GM19043 (cell line): ENCODE measurements at regions not wholly inside any gene's neighbourhood (a gene's known extent, or its start where the extent isn't known, plus 50 kb on each side); places are given as distances from the start of the nearest gene placed in this dataset.
"Not testable (repeated sequence)": the region's sequence is repeated elsewhere in the genome, so short reads cannot be mapped to it uniquely, and the experiment has no call there.

ENCODE experiments used
- ATAC-seq: cut with Tn5 transposase; IDR thresholded peaks from one replicate; pipeline ENCODE4 v1.9.1; 2021; ENCODE audit warnings: low read depth; ENCODE audit not compliant: unreplicated experiment

GRCh38 chr5:143947313-143947712 lies 135.4 kb downstream of the HMHB1 start:
- ATAC-seq, result no peak

GRCh38 chr5:143952809-143953208 lies 140.8 kb downstream of the HMHB1 start:
- no peak for ATAC-seq

GRCh38 chr5:143953851-143954250 lies 141.9 kb downstream of the HMHB1 start:
- no peak for ATAC-seq

GRCh38 chr5:143955141-143955540 lies 143.2 kb downstream of the HMHB1 start:
- ATAC-seq, result no peak

GRCh38 chr5:143957455-143957854 lies 145.5 kb downstream of the HMHB1 start:
- ATAC-seq, result no peak

GRCh38 chr5:143962201-143962600 lies 150.2 kb downstream of the HMHB1 start:
- no peak for ATAC-seq

GRCh38 chr5:143964919-143965318 lies 153.0 kb downstream of the HMHB1 start:
- ATAC-seq, result no peak

- no peak for ATAC-seq
Observed at GRCh38 chr5:143966280-143966679, 154.3 kb downstream of the HMHB1 start.

- peak; percentile 51 for ATAC-seq
Observed at GRCh38 chr5:143968071-143968878, 156.3 kb downstream of the HMHB1 start.

- no peak for ATAC-seq
Observed at GRCh38 chr5:143970159-143970558, 158.2 kb downstream of the HMHB1 start.

GRCh38 chr5:143972068-143972467 lies 160.1 kb downstream of the HMHB1 start:
- ATAC-seq, result no peak

GRCh38 chr5:143976055-143976454 lies 164.1 kb downstream of the HMHB1 start:
- no peak for ATAC-seq

- ATAC-seq, result no peak
Observed at GRCh38 chr5:143977891-143978461, 166.0 kb downstream of the HMHB1 start.

- ATAC-seq, result no peak
Observed at GRCh38 chr5:143979044-143979690, 167.2 kb downstream of the HMHB1 start.

GRCh38 chr5:143980506-143980905 lies 168.5 kb downstream of the HMHB1 start:
- ATAC-seq, result no peak

- not testable (repeated sequence) for ATAC-seq
Observed at GRCh38 chr5:143982957-143983356, 171.0 kb downstream of the HMHB1 start.

GRCh38 chr5:143985832-143986515 lies 174.0 kb downstream of the HMHB1 start:
- ATAC-seq, result no peak

GRCh38 chr5:143986516-143987212 lies 174.7 kb downstream of the HMHB1 start:
- no peak for ATAC-seq

GRCh38 chr5:143987264-143987663 lies 175.3 kb downstream of the HMHB1 start:
- ATAC-seq, result no peak

GRCh38 chr5:143987751-143988560 lies 176.0 kb downstream of the HMHB1 start:
- no peak for ATAC-seq
